Rectal smooth muscle tissue (tissue), 1 donor: ENCODE measurements at regions not wholly inside any gene's neighbourhood (a gene's known extent, or its start where the extent isn't known, plus 50 kb on each side); places are given as distances from the start of the nearest gene placed in this dataset.

ENCODE experiments used
- H3K27ac ChIP-seq: one replicate; pipeline ENCODE4 v1.7.0; 2013; ENCODE audit warnings: low read depth, low read length, inconsistent platforms
- H3K27me3 ChIP-seq: one replicate; pipeline ENCODE4 v1.7.0; 2013; ENCODE audit warnings: low read length; ENCODE audit not compliant: control insufficient read depth, insufficient read depth
- H3K36me3 ChIP-seq: one replicate; pipeline ENCODE4 v1.7.0; 2013; ENCODE audit warnings: low read length; ENCODE audit not compliant: control insufficient read depth, insufficient read depth
- H3K4me1 ChIP-seq: one replicate; pipeline ENCODE4 v1.7.0; 2013; ENCODE audit warnings: low read length; ENCODE audit not compliant: control insufficient read depth, insufficient read depth
- H3K4me3 ChIP-seq: one replicate; pipeline ENCODE4 v1.7.0; 2013; ENCODE audit warnings: low read length
- H3K9ac ChIP-seq: one replicate; pipeline ENCODE4 v1.7.0; 2013; ENCODE audit warnings: low read length

DNA sequence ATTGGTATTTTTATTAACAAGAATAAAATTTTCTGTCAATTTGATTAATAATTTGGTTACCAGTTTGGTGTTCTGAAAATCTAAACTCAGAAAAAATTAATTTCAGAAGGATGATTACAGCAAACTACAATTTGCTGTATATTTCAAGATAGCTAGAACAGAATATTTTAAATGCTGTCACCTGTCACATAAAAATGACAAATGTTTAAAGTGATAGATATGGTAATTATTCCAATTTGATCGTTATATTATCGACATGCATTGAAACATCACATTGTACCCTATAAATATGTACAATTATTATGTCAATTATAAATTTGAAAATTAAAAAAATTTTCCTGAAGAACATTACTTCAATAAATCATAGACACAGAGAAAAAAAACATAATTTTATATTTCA lies 56.9 kb upstream of the SLITRK5 start:
- Histone ChIP-seq H3K9ac (no peak overlapping the region), H3K27ac (no peak overlapping the region), H3K4me1 (no peaks in the 10 kb centered on the region), H3K4me3 (no peak overlapping the region), H3K36me3 (no peaks in the 10 kb centered on the region), H3K27me3 (no peaks in the 10 kb centered on the region)
